ENCODE measurements at regions not wholly inside any gene's neighbourhood (a gene's known extent, or its start where the extent isn't known, plus 50 kb on each side); places are given as distances from the start of the nearest gene placed in this dataset.

- POLR2A ChIA-PET: no interaction called here
- no peak for DNase-seq (ENCODE audit: extremely low spot score)
Observed at GRCh38 chr5:93055561-93055960, 525.5 kb downstream of the NR2F1-AS1 start.

DNA sequence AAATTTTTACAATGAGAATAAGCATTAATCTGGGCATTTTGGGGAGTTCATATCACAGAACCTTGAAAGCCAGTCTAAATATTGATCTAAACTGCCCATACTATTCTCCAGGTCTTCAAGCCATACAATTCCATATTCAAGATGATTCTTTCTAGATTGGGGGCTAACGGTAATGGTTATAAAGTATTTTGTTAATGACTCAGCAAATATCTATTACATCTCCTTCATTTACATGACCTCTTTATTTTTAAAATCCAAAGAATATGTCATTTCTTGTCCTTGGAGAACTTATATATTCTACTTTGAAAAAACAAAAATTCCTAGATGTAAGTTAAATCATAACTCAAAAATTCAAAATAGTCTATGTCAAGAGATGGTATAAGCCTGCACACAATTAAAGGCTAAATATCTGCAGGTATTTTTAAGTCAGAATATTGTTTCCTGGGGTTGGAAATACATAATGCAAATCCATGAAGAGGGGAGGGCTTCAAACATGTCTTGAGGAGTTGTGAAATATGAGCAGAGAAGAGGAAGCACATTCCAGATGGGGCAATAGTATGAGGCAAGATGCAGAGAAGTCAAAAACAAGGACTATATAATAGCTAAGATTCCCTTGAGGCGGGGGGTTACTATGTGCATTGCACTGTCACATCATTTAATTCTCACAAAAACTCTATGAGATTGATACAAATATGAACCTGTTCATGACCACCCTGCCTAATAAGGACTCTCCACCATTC lies 526.4 kb downstream of the NR2F1-AS1 start:
- POLR2A ChIA-PET: no interaction called here
- no peak for DNase-seq (ENCODE audit: extremely low spot score)
- CTCF ChIA-PET: no interaction called here
- TF ChIP-seq, protein P1, sequence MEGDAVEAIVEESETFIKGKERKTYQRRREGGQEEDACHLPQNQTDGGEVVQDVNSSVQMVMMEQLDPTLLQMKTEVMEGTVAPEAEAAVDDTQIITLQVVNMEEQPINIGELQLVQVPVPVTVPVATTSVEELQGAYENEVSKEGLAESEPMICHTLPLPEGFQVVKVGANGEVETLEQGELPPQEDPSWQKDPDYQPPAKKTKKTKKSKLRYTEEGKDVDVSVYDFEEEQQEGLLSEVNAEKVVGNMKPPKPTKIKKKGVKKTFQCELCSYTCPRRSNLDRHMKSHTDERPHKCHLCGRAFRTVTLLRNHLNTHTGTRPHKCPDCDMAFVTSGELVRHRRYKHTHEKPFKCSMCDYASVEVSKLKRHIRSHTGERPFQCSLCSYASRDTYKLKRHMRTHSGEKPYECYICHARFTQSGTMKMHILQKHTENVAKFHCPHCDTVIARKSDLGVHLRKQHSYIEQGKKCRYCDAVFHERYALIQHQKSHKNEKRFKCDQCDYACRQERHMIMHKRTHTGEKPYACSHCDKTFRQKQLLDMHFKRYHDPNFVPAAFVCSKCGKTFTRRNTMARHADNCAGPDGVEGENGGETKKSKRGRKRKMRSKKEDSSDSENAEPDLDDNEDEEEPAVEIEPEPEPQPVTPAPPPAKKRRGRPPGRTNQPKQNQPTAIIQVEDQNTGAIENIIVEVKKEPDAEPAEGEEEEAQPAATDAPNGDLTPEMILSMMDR (IDR thresholded peaks at IDR 0.05; ENCODE audit: control extremely low read depth, extremely low read depth, low read depth, missing control alignments): no peak

More at GRCh38 chr5:93055561-93055960, 525.5 kb downstream of the NR2F1-AS1 start:
- CTCF ChIA-PET: no interaction called here
- TF ChIP-seq, protein P1 (IDR thresholded peaks at IDR 0.05; ENCODE audit: control extremely low read depth, extremely low read depth, low read depth, missing control alignments): no peak

- ChIA-PET POLR2A (no interaction called here), CTCF (no interaction called here)
- TF ChIP-seq, protein P1 (IDR thresholded peaks at IDR 0.05; ENCODE audit: control extremely low read depth, extremely low read depth, low read depth, missing control alignments): no peak
- DNase-seq (ENCODE audit: extremely low spot score): no peak
Observed at GRCh38 chr5:93053825-93054224, 527.2 kb downstream of the NR2F1-AS1 start.

- POLR2A ChIA-PET: no interaction called here
- TF ChIP-seq, protein P1 (IDR thresholded peaks at IDR 0.05; ENCODE audit: control extremely low read depth, extremely low read depth, low read depth, missing control alignments): no peak
- CTCF ChIA-PET: interaction anchor here (1.2 kb wide), 1 partner anchor 15 kb away, joined by 3 read pairs; no protein-coding TSS in a partner anchor
- DNase-seq (ENCODE audit: extremely low spot score): no peak
Observed at GRCh38 chr5:93048858-93049257, 532.2 kb downstream of the NR2F1-AS1 start.

GRCh38 chr5:93044859-93045666 lies 536.0 kb downstream of the NR2F1-AS1 start:
- ChIA-PET CTCF (interaction anchor here (1.1 kb wide), 1 partner anchor 21 kb away, joined by 3 read pairs; no protein-coding TSS in a partner anchor), POLR2A (no interaction called here)
- TF ChIP-seq, protein P1 (IDR thresholded peaks at IDR 0.05; ENCODE audit: control extremely low read depth, extremely low read depth, low read depth, missing control alignments): no peak

GRCh38 chr5:93039888-93040287 lies 541.1 kb downstream of the NR2F1-AS1 start:
- ChIA-PET POLR2A (no interaction called here), CTCF (no interaction called here)
- TF ChIP-seq, protein P1 (IDR thresholded peaks at IDR 0.05; ENCODE audit: control extremely low read depth, extremely low read depth, low read depth, missing control alignments): no peak
- DNase-seq (ENCODE audit: extremely low spot score): no peak

More at GRCh38 chr5:93044859-93045666, 536.0 kb downstream of the NR2F1-AS1 start:
- DNase-seq (ENCODE audit: extremely low spot score): no peak

Data from GM10248 (cell line).